HG02588 (cell line): ENCODE measurements at regions not wholly inside any gene's neighbourhood (a gene's known extent, or its start where the extent isn't known, plus 50 kb on each side); places are given as distances from the start of the nearest gene placed in this dataset.
"Not testable (repeated sequence)": the region's sequence is repeated elsewhere in the genome, so short reads cannot be mapped to it uniquely, and the experiment has no call there.

ENCODE experiments used
- ATAC-seq: cut with Tn5 transposase; IDR thresholded peaks from one replicate; pipeline ENCODE4 v1.9.1; 2021; ENCODE audit warnings: mild to moderate bottlenecking, moderate library complexity; ENCODE audit not compliant: unreplicated experiment

- ATAC-seq: not testable (repeated sequence)
Measured at GRCh38 chr4:74505355-74505978, 60.5 kb downstream of the AREG start.

DNA sequence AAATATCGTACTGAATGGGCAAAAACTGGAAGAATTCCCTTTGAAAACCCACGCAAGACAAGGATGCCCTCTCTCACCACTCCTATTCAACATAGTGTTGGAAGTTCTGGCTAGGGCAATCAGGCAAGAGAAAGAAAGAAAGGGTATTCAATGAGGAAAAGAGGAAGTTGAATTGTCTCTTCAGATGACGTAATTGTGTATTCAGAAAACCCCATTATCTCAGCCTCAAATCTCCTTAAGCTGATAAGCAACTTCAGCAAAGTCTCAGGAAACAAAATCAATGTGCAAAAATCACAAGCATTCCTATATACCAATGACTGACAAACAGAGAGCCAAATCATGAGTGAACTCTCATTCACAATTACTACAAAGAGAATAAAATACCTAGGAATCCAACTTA is 64.4 kb downstream of the AREG start:
- ATAC-seq: not testable (repeated sequence)

DNA sequence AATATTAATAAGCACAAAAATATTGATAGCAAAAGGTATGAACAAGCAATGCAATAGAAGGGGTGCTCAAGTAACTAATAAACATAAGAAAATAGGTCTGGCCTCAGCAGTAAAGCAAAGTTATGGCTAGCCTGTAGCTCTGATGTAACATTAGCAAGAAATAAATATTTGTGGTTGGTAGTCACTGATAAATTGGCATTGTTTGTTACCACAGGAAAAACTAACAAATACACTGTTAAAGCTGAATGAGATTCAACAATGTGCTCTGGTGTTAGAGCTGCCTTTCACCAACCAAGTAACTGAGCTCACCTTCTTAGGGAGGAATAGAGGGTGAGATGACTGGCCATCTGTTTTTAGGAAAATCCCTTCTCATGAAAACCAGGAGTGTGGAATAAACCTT is 71.4 kb downstream of the AREG start:
- ATAC-seq: no peak

DNA sequence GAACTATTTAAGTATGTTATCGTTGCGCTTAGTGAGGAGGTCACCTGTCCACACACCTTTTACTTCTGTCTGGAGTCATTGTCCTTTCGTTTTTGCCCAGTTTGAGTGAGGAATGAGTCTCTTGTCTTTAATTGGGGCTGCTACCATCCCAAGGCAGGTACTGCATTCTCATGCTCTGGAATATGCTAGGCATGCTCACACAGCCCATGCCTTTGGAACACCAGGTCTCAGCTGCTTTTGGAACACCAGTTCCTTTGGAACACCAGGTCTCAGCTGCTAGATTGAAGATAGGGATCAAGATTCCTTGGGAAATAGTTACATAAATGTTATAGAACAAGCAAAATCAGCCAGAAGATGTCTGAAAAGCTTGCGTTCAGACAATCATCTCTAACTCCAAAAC is 73.1 kb downstream of the AREG start:
- no peak for ATAC-seq

DNA sequence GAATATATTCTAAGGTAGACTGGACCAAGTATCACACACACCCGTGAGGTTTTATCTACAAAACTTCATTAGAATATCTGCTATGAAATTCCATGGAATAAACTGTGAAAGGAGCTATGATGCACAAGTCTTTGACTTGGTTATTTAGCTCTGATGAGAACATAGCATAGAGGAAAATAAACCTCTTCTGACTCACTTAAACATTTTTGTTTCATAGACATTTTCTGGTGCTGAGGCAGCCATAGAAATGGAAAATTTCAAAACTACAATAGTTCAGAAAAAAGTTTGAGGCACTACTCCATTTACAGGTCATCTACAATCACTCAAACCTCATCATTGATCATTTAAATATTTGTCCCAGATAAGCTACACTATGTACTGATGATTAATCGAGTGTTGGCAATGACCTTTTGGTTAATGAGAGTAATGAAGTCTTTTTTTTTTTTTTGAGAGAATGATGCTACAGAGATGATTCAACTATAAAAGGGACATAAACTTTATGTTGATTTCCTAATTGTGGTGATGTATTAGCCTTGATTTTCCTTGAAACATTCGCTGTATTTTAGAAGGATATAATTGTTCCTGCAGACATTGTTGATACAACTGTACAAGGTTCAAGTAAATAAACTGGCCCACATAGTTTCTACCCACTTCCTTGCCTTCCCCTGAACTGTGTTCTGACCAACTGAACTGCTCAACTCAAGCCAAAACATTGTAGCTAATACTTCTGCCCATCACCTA is 77.5 kb downstream of the AREG start:
- no peak for ATAC-seq

DNA sequence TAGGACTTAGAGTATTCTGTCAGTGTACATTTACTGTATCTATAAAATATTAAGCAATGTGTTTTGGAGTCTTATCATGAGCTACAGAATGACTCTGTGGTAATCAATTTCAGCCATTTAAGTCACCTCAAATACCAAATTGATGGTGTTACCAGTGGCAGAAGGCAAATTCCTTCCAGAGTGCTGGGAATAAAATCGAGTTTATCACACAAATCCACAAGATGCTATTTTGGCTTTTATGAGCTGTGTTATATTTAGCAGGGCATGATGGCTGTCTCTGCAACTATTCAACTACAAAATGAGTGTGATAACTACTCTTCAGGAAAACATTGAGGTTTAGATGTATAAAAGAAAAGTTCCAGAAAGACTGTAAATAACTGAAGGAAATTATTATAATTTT is 78.2 kb downstream of the AREG start:
- ATAC-seq: no peak

GRCh38 chr4:74524985-74525384 is 80.0 kb downstream of the AREG start:
- ATAC-seq: no peak

- no peak for ATAC-seq
Measured at GRCh38 chr4:74527049-74527448, 82.1 kb downstream of the AREG start.

- ATAC-seq: no peak
Measured at GRCh38 chr4:74528178-74528577, 83.2 kb downstream of the AREG start.

- ATAC-seq: no peak
Measured at GRCh38 chr4:74529284-74530041, 84.5 kb downstream of the AREG start.

DNA sequence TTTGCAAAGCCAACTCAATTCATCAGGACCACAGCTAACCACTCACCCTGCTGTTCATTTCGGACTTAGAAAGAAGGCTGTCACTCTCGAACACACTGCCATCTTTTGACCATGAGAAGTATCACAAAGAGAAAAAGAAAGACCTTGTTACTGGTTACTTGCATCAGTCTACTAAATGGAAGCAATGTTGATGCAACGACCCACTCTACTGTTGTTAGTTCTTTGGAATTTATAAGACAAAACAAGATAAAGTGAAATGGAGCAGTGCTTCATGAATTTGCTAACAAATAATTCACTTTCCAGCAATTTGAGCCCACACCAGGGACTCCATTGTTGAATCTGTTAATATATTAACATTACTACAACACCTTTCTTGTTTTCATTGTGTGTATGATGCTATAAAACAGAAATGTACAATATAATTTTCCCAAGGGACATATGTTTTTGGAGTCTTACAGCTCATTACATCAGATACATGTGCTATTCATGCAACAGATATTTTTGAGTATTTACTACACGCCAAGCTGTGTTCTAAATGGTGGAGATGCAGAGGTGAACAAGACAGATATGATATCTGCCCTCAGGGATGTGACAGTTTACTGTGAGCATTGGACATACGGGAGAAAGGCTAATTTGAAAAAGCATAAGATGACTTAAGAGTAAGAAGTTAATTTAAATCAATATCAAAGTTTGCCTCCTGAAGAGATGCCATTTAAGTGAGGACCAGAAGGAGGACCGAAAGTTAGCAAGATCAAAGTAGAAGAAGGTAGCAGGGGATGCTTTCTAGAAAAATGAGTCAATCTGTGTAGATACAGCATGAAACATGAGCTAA is 87.2 kb downstream of the AREG start:
- ATAC-seq: peak; percentile 86

DNA sequence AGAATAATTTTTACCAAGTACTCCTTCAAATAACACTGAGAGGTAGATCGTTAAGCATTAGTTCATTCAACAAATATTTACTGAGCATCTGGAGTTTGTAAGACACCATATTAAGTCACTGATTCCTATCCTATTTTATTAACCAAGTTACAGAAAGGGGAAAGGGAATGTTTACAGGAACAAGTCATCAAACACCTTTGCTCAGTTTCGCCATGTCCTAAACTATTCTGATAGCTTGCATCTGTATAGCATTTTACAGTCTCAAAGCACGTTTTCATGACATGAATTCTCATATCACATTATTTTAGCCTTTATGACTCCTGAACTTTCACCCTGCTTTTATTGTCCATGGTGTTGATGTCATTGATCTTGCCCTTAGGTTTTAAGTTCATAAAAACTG is 89.2 kb downstream of the AREG start:
- ATAC-seq: no peak

DNA sequence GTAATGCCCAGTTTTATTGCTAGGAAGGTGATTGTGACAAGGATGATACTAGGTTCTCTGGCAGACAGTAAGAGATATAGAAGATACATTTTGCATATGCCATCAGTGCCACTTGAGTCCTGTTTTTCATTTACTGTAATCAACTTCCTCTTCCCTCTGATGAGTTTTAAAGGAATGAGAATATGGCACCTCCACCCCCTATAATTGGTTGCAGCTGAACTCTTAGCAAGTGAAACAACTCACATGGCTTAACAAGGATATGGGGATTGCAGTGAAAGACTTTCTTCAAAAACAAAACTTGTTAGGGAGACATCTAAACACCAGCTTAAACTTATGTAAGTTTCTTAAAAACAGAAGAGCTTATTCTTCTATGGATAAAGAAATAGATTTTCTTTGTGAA is 90.0 kb downstream of the AREG start:
- ATAC-seq: no peak

DNA sequence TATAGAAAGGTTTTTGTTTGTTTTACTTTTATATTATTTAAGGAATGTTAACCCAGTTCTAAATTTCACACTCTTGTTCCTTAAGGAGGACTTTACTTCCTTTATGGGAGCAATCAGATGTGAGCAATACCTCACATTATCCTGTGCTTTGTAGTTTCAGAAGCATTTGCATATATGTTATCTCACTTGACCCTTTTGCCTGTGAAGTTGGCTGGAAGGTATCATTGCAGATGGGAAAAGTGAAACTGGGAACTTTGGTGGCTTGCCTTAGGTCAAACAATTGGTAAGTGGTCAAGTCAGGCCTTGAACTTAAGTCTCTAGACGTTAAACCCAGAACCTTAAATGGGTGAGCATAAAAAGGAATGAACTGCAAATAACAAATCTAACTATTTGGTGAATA is 90.6 kb downstream of the AREG start:
- no peak for ATAC-seq

- no peak for ATAC-seq
Measured at GRCh38 chr4:74536557-74536956, 91.6 kb downstream of the AREG start.

DNA sequence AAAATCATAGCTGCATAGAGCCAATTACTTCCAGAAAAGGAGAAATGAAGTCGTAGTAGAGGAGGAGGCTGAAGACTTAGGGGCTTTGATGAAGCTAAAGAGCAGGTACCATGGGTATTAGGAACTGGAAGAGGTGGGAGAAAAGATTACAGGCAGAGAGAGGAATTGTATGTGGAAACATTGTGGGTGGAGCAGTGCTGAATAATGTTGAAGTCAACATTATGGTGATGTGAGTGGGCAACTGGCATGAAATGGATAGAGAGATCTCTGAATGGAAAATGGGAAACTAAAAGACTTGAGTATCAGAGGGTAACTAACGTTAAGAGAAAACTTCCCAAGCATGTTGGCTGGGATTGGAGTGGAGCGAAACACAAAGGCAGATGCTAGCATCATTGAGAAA is 92.5 kb downstream of the AREG start:
- ATAC-seq: no peak

DNA sequence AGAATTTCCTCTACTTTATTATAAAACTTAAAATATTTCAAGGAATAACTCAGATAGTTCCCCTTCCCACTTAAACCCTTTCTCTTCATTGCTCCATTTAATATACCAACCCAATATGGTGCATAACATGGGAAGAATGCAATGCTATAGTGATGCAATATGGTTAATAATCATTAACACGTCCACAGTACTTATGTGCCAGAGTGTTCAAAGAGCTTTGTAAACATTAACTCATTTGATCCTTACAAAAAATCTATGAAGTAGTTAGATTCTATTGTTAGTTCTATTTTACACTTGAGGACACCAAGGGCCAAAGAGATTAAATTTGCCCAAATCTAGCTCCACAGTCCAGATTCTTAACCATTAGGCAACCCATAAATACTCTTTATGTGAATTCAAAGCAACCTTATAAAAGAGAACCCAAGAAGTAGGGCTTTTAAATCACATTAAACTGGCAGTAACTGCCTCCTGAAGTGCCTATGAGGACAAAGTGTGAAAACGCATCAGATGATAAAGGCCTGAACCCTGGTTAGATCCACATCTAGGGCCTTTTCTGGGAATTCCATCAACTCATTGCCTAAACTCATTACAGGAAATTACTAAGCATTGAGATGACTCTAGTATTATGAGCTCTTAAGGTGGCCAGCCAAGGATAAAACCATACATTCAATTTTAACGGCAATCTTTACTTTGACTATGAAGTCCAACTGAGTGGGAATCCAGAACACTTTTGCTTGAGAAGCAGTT is 94.3 kb downstream of the AREG start:
- no peak for ATAC-seq

- no peak for ATAC-seq
Measured at GRCh38 chr4:74540193-74540592, 95.3 kb downstream of the AREG start.

DNA sequence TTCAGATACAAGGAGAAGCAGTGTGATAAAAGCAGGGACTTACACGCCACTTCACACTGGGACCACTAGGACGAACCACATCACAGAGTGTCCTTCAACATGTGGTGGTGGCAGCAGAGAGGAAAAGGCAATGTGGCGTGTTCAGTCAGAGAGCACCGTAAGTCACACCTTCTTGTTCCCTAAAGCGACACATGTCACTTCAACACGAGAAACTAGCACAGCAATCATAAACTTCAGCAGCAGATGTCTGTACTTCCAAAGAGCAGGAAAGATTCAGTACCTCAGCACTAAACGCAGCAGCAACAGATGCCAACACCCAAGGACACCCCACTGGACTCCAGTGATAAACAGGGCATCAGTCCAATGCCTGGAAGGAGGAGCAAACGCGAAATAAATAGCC is 96.7 kb downstream of the AREG start:
- ATAC-seq: no peak

DNA sequence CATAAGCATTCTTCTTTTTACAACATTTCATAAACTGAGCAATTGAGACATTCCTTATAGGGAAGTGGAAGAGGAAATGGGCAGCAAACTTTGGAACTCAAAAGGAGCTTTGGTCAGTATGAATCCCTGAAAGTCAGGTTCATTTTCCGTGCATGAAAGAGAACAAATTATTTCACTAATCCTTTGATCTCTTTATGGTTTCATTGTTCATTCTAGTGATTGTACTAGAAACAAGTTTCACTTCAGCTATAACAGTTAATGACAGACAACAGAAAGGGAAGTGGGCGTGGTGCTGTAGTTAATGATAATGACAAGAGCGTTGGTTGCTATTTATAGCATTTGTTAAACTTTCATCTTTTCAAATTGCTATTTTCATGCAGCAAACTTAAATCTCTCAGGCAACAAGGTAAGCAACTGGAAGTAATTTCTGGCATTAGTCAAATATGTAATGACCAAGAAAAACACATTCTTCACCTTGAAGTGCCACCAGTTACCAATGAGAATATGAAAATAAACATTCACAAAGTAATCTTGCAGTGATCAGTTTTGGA is 98.4 kb downstream of the AREG start:
- ATAC-seq: peak; percentile 88
